Large intestine (tissue), 3 donors: ENCODE measurements at regions not wholly inside any gene's neighbourhood (a gene's known extent, or its start where the extent isn't known, plus 50 kb on each side); places are given as distances from the start of the nearest gene placed in this dataset.

Source experiments
- DNase-seq, 2 donors: peaks; one replicate each; pipeline versions ENCODE4 v3.0.0 to v3.0.0-alpha.2; 2013
- H3K27ac ChIP-seq: one replicate; pipeline ENCODE4 v1.5.1; 2013; ENCODE audit warnings: low read length
- H3K27me3 ChIP-seq: 2 replicates; pipeline ENCODE4 v1.6.1; 2013; ENCODE audit warnings: low read length; ENCODE audit not compliant: control insufficient read depth, insufficient read depth
- H3K36me3 ChIP-seq: 2 replicates; pipeline ENCODE4 v1.6.1; 2013; ENCODE audit warnings: low read length; ENCODE audit not compliant: control insufficient read depth, insufficient read depth
- H3K4me1 ChIP-seq: one replicate; pipeline ENCODE4 v1.6.1; 2013; ENCODE audit warnings: low read length; ENCODE audit not compliant: control insufficient read depth, insufficient read depth
- H3K4me3 ChIP-seq: one replicate; pipeline ENCODE4 v1.5.1; 2013; ENCODE audit warnings: low read length
- H3K9me3 ChIP-seq: one replicate; pipeline ENCODE4 v1.6.1; 2013; ENCODE audit warnings: mild to moderate bottlenecking, low read depth, low read length, moderate library complexity; ENCODE audit not compliant: control insufficient read depth
- WGBS: methylation state at CpG from one replicate; pipeline ENCODE4 v1.1.5; 2013; ENCODE audit warnings: low lambda C conversion rate; ENCODE audit not compliant: insufficient coverage; 5-methylcytosine and 5-hydroxymethylcytosine counted together

- H3K27me3 ChIP-seq: peaks cover 2% of the 10 kb centered on the region
- DNase-seq: no peak
- H3K4me1 ChIP-seq: no peaks in the 10 kb centered on the region
- H3K4me3 ChIP-seq: no peak overlapping the region
- H3K27ac ChIP-seq: no peak overlapping the region
- H3K36me3 ChIP-seq: no peaks in the 10 kb centered on the region
- no CpG with 5 or more reads among the region's 4 CpGs for WGBS
- no peaks in the 10 kb centered on the region for H3K9me3 ChIP-seq
Measured at GRCh38 chr2:219707496-219708285, 80.3 kb downstream of the SLC4A3 start.

GRCh38 chr2:219709331-219709761 is 81.9 kb downstream of the SLC4A3 start:
- H3K4me3 ChIP-seq: no peak overlapping the region
- H3K4me1 ChIP-seq: no peaks in the 10 kb centered on the region
- peak; percentile 12 to 19 for DNase-seq
- H3K27me3 ChIP-seq: peaks cover 2% of the 10 kb centered on the region
- 64% methylated on average over 2 of the region's 2 CpGs for WGBS
- no peak overlapping the region for H3K27ac ChIP-seq
- no peaks in the 10 kb centered on the region for H3K9me3 ChIP-seq
- no peaks in the 10 kb centered on the region for H3K36me3 ChIP-seq

- no peak for DNase-seq
- no CpG with 5 or more reads among the region's 1 CpG for WGBS
Measured at GRCh38 chr2:219713110-219713509, 85.7 kb downstream of the SLC4A3 start.

GRCh38 chr2:219714681-219715400 is 87.4 kb downstream of the SLC4A3 start:
- H3K4me1 ChIP-seq: no peaks in the 10 kb centered on the region
- no peak for DNase-seq
- H3K27ac ChIP-seq: no peak overlapping the region
- H3K4me3 ChIP-seq: no peak overlapping the region
- H3K9me3 ChIP-seq: no peaks in the 10 kb centered on the region
- H3K36me3 ChIP-seq: no peaks in the 10 kb centered on the region
- WGBS: 100% methylated on average over 1 of the region's 1 CpG
- peaks cover 5% of the 10 kb centered on the region for H3K27me3 ChIP-seq

More at GRCh38 chr2:219713110-219713509, 85.7 kb downstream of the SLC4A3 start:
- H3K27me3 ChIP-seq: peaks cover 5% of the 10 kb centered on the region
- no peak overlapping the region for H3K27ac ChIP-seq
- no peaks in the 10 kb centered on the region for H3K9me3 ChIP-seq
- H3K4me3 ChIP-seq: no peak overlapping the region
- no peaks in the 10 kb centered on the region for H3K36me3 ChIP-seq
- H3K4me1 ChIP-seq: no peaks in the 10 kb centered on the region

- H3K36me3 ChIP-seq: no peaks in the 10 kb centered on the region
- DNase-seq: no peak
- 100% methylated on average over 1 of the region's 3 CpGs for WGBS
- H3K27me3 ChIP-seq: peaks cover 3% of the 10 kb centered on the region
- no peak overlapping the region for H3K4me3 ChIP-seq
- no peaks in the 10 kb centered on the region for H3K4me1 ChIP-seq
- no peaks in the 10 kb centered on the region for H3K9me3 ChIP-seq
- no peak overlapping the region for H3K27ac ChIP-seq
Measured at GRCh38 chr2:219718066-219718465, 90.6 kb downstream of the SLC4A3 start.

- no peaks in the 10 kb centered on the region for H3K4me1 ChIP-seq
- peaks cover 3% of the 10 kb centered on the region for H3K27me3 ChIP-seq
- H3K9me3 ChIP-seq: no peaks in the 10 kb centered on the region
- H3K4me3 ChIP-seq: no peak overlapping the region
- no peak for DNase-seq
- WGBS: 88% methylated on average over 1 of the region's 4 CpGs
- no peaks in the 10 kb centered on the region for H3K36me3 ChIP-seq
- no peak overlapping the region for H3K27ac ChIP-seq
Measured at GRCh38 chr2:219719521-219719920, 92.1 kb downstream of the SLC4A3 start.

- Histone ChIP-seq H3K4me1 (no peaks in the 10 kb centered on the region), H3K9me3 (no peaks in the 10 kb centered on the region), H3K27me3 (peaks cover 2% of the 10 kb centered on the region), H3K27ac (no peak overlapping the region), H3K36me3 (no peaks in the 10 kb centered on the region), H3K4me3 (no peak overlapping the region)
- WGBS: 80% methylated on average over 1 of the region's 6 CpGs
- no peak for DNase-seq
Measured at GRCh38 chr2:219720956-219721355, 93.5 kb downstream of the SLC4A3 start.

GRCh38 chr2:219722276-219722879 is 94.9 kb downstream of the SLC4A3 start:
- H3K4me3 ChIP-seq: no peak overlapping the region
- no peaks in the 10 kb centered on the region for H3K9me3 ChIP-seq
- WGBS: no CpG with 5 or more reads among the region's 10 CpGs
- H3K27me3 ChIP-seq: peaks cover 8% of the 10 kb centered on the region
- no peak for DNase-seq
- no peaks in the 10 kb centered on the region for H3K4me1 ChIP-seq
- H3K27ac ChIP-seq: no peak overlapping the region
- H3K36me3 ChIP-seq: no peaks in the 10 kb centered on the region

GRCh38 chr2:219723311-219723710 is 95.9 kb downstream of the SLC4A3 start:
- H3K4me1 ChIP-seq: no peaks in the 10 kb centered on the region

GRCh38 chr2:219724628-219725027 is 97.2 kb downstream of the SLC4A3 start:
- no CpG with 5 or more reads among the region's 1 CpG for WGBS
- no peak for DNase-seq
- no peaks in the 10 kb centered on the region for H3K4me1 ChIP-seq

More at GRCh38 chr2:219723311-219723710, 95.9 kb downstream of the SLC4A3 start:
- Histone ChIP-seq H3K27me3 (peaks cover 13% of the 10 kb centered on the region), H3K4me3 (no peak overlapping the region), H3K27ac (no peak overlapping the region), H3K9me3 (no peaks in the 10 kb centered on the region), H3K36me3 (no peaks in the 10 kb centered on the region)
- no peak for DNase-seq
- no CpG with 5 or more reads among the region's 4 CpGs for WGBS

More at GRCh38 chr2:219724628-219725027, 97.2 kb downstream of the SLC4A3 start:
- Histone ChIP-seq H3K27ac (no peak overlapping the region), H3K4me3 (no peak overlapping the region), H3K36me3 (no peaks in the 10 kb centered on the region), H3K9me3 (no peaks in the 10 kb centered on the region), H3K27me3 (peaks cover 19% of the 10 kb centered on the region)
